ENCODE measurements at regions not wholly inside any gene's neighbourhood (a gene's known extent, or its start where the extent isn't known, plus 50 kb on each side); places are given as distances from the start of the nearest gene placed in this dataset.
"Not testable (repeated sequence)": the region's sequence is repeated elsewhere in the genome, so short reads cannot be mapped to it uniquely, and the experiment has no call there.

DNA sequence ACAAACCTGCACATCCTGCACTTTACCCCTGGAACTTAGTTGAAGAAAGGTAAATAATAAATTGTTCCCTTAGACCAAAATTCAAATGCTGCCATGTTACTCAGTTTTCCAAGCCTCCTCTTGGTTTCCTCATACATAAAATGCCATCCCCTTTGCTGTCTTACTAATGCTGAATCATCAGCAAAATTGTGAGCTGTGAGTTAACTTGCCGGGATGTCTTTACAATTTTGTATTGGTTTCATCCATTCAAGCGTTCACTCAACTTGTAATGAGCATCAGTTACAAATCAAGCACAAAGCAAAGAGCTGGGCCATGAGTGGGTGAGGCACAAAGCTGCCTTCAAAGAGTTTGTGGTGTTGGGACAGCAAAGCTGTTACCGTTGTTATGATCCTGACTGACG, 395.8 kb upstream of the ZMIZ1 start:
- H3K4me1 ChIP-seq, result no peaks in the 10 kb centered on the region
- TF ChIP-seq, protein P1, sequence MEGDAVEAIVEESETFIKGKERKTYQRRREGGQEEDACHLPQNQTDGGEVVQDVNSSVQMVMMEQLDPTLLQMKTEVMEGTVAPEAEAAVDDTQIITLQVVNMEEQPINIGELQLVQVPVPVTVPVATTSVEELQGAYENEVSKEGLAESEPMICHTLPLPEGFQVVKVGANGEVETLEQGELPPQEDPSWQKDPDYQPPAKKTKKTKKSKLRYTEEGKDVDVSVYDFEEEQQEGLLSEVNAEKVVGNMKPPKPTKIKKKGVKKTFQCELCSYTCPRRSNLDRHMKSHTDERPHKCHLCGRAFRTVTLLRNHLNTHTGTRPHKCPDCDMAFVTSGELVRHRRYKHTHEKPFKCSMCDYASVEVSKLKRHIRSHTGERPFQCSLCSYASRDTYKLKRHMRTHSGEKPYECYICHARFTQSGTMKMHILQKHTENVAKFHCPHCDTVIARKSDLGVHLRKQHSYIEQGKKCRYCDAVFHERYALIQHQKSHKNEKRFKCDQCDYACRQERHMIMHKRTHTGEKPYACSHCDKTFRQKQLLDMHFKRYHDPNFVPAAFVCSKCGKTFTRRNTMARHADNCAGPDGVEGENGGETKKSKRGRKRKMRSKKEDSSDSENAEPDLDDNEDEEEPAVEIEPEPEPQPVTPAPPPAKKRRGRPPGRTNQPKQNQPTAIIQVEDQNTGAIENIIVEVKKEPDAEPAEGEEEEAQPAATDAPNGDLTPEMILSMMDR (IDR thresholded peaks at IDR 0.05; ENCODE audit: low read depth, low read length), result no peak
- DNase-seq, result no peak

DNA sequence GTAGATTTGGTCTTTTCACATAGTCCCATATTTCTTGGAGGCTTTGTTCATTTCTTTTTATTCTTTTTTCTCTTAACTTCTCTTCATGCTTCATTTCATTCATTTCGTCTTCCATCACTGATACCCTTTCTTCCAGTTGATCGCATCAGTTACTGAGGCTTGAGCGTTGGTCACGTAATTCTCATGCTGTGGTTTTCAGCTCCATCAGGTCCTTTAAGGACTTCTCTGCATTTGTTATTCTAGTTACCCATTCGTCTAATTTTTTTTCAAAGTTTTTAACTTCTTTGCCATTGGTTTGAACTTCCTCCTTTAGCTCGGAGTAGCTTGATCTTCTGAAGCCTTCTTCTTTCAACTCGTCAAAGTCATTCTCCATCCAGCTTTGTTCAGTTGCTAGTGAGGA, 387.6 kb upstream of the ZMIZ1 start:
- H3K27me3 ChIP-seq; H3K4me1 ChIP-seq; DNase-seq; H3K36me3 ChIP-seq; H3K4me3 ChIP-seq (ENCODE audit: low read depth, low read length); H3K9me3 ChIP-seq: not testable (repeated sequence)

More for the DNA sequence above, 395.8 kb upstream of the ZMIZ1 start:
- Histone ChIP-seq H3K4me3 (ENCODE audit: low read depth, low read length) (no peak overlapping the region), H3K27me3 (no peaks in the 10 kb centered on the region), H3K36me3 (no peaks in the 10 kb centered on the region), H3K9me3 (no peaks in the 10 kb centered on the region)

DNA sequence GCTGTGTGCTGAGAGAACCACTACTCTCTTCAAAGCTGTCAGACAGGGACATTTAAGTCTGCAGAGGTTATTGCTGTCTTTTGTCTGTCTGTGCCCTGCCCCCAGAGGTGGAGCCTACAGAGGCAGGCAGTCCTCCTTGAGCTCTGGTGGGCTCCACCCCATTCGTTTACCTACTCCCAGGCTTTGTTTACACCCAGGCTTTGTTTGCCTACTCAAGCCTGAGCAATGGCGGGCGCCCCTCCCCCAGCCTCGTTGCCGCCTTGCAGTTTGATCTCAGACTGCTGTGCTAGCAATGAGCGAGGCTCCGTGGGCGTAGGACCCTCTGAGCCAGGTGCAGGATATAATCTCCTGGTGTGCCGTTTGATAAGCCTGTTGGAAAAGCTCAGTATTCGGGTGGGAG, 386.8 kb upstream of the ZMIZ1 start:
- not testable (repeated sequence) for H3K4me1 ChIP-seq; H3K4me3 ChIP-seq (ENCODE audit: low read depth, low read length); H3K36me3 ChIP-seq; H3K9me3 ChIP-seq; H3K27me3 ChIP-seq; DNase-seq

DNA sequence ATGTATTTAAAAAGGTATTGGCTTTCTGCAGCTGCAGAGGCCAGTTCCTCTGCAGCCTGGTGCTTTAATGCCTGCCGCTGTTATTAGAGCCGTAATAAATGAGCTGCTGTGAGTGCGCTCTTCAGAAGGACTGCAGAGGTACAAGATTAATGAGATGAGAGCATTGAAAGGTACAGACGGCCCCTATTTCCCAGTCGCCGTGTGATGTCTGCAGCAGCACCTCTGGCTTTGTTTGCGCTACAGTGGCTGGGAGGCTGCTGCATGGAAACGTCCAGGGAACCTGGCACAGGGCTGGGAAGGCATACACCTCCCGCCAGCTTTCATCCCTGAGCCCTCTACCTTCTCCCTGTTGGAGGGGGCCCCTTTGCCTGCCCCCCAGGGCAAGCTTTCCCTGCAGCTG, 383.8 kb upstream of the ZMIZ1 start:
- Histone ChIP-seq H3K4me1 (peaks cover 10% of the 10 kb centered on the region), H3K27me3 (no peaks in the 10 kb centered on the region), H3K36me3 (no peaks in the 10 kb centered on the region), H3K4me3 (ENCODE audit: low read depth, low read length) (no peak overlapping the region), H3K9me3 (no peaks in the 10 kb centered on the region)
- DNase-seq, result peak; percentile 24
- TF ChIP-seq, protein P1 (IDR thresholded peaks at IDR 0.05; ENCODE audit: low read depth, low read length), result no peak

DNA sequence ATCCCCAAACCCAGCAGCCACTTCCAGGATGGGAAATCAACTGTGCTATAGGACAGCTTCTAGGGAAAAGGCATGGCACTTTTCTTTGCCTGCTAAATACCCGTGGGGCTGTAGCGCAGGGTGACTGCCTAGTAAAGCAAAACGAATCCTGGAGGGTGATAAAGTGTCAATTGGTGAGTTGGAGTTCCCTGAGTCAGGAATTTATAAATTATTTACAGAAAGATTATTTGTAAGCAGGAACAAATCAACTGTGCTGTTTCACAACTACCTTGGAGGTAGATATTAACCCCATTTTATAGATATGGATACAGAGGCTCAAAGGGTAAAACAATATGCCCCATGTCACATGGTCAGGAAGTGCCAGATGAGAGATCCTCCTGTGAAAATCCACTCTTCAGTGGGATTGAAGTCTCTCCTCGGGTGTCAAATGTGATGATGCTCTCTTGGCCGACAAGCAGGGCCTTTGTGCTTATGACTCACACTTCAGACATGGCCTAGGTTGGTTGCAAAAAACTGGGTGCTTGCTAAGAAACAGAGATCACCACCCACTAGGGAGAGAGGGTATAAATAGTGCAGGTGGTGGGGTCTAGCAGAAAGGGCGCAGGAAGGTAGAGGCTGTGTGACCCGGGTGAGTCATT, 383.2 kb upstream of the ZMIZ1 start:
- Histone ChIP-seq H3K36me3 (no peaks in the 10 kb centered on the region), H3K27me3 (no peaks in the 10 kb centered on the region), H3K9me3 (no peaks in the 10 kb centered on the region), H3K4me1 (peaks cover 10% of the 10 kb centered on the region), H3K4me3 (ENCODE audit: low read depth, low read length) (no peak overlapping the region)
- DNase-seq, result no peak
- TF ChIP-seq, protein P1 (IDR thresholded peaks at IDR 0.05; ENCODE audit: low read depth, low read length), result no peak

DNA sequence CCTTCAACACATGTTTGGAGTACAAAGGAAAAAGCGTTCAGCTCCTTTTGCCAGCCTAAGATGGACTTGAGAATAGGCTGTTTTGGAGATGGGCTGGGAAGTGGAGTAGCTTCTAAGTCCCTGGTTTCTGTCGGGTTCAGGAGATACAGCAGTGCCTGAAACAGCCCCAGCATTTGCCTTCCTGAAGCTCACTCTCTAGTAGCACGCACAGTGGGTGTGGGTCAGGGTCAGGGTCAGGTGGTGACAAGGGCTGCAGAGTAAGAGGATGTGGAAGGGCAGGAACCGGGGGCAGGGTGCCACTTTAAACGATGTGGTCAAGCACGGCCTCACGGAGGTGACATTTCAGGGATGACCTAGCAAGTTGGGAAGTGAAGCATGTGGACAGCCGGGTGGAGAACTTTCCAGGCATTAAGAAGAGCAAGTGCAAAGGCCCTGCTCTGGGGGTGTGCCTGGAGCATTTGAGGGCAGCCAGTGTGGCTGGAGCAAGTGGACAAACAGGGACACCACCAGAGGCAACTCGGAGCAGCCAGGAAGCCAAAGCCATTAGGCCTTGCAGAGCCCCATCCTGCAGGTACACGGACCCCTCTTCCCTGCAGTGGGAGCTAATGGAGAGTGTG, 382.2 kb upstream of the ZMIZ1 start:
- peaks cover 12% of the 10 kb centered on the region for H3K4me1 ChIP-seq
- H3K36me3 ChIP-seq, result no peaks in the 10 kb centered on the region
- TF ChIP-seq, protein P1 (IDR thresholded peaks at IDR 0.05; ENCODE audit: low read depth, low read length), result no peak
- H3K4me3 ChIP-seq (ENCODE audit: low read depth, low read length), result no peak overlapping the region
- no peak for DNase-seq
- no peaks in the 10 kb centered on the region for H3K9me3 ChIP-seq
- no peaks in the 10 kb centered on the region for H3K27me3 ChIP-seq

DNA sequence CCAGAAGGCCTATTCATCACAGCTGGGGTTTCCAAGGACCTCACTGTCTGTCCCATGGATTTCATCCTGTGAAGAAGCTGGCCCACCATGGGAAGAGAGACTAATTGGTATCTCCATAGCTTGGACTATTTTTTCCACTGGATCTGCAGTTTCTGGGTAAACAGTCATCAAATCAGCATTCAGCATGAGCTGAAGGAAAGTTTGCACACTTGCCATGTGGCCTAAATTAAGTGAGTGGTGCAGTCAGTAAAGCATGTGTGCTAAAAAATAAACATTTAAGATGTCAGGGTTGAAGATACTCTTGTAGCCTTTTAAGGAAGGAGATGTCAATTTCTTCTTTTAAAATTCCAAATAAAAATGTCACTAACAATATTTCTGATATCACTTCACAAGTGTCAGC, 381.1 kb upstream of the ZMIZ1 start:
- peaks cover 15% of the 10 kb centered on the region for H3K4me1 ChIP-seq
- TF ChIP-seq, protein P1 (IDR thresholded peaks at IDR 0.05; ENCODE audit: low read depth, low read length), result no peak
- H3K9me3 ChIP-seq, result no peaks in the 10 kb centered on the region
- no peaks in the 10 kb centered on the region for H3K27me3 ChIP-seq
- no peaks in the 10 kb centered on the region for H3K36me3 ChIP-seq
- no peak overlapping the region for H3K4me3 ChIP-seq (ENCODE audit: low read depth, low read length)
- DNase-seq, result no peak
